WTC11 (cell line): ENCODE measurements at regions not wholly inside any gene's neighbourhood (a gene's known extent, or its start where the extent isn't known, plus 50 kb on each side); places are given as distances from the start of the nearest gene placed in this dataset.

ENCODE experiments used
- CREB1 ChIP-seq: sonication (generic); formaldehyde crosslinking; IDR thresholded peaks from 2 replicates; pipeline ENCODE4 v1.8.0; 2023; ENCODE audit warnings: mild to moderate bottlenecking, missing genetic modification reagents
- CTCF ChIP-seq: fragments of 200-600 bp; IDR thresholded peaks from 2 replicates; pipeline ENCODE4 v1.8.0; 2022; ENCODE audit warnings: antibody characterized with exemption
- E2F4 ChIP-seq: sonication (generic); formaldehyde crosslinking; IDR thresholded peaks from 2 replicates; pipeline ENCODE4 v1.8.1; 2022; ENCODE audit warnings: low read depth, mild to moderate bottlenecking, moderate library complexity, missing genetic modification reagents, borderline replicate concordance
- HMGXB4 ChIP-seq: sonication (generic); formaldehyde crosslinking; IDR thresholded peaks from 2 replicates; pipeline ENCODE4 v1.8.1; 2023; ENCODE audit warnings: mild to moderate bottlenecking, moderate library complexity, missing genetic modification reagents
- JUN ChIP-seq: sonication (generic); formaldehyde crosslinking; IDR thresholded peaks from 2 replicates; pipeline ENCODE4 v1.8.0; 2023; ENCODE audit warnings: mild to moderate bottlenecking, missing genetic modification reagents
- USF2 ChIP-seq: sonication (generic); formaldehyde crosslinking; IDR thresholded peaks from 2 replicates; pipeline ENCODE4 v1.8.1; 2023; ENCODE audit warnings: mild to moderate bottlenecking, missing genetic modification reagents, moderate library complexity
- ZBTB21 ChIP-seq: sonication (generic); formaldehyde crosslinking; IDR thresholded peaks from 2 replicates; pipeline ENCODE4 v1.8.1; 2023; ENCODE audit warnings: mild to moderate bottlenecking, missing genetic modification reagents, borderline replicate concordance
- ZNF416 ChIP-seq: fragments of 250-450 bp; sonication (Bioruptor Pico); IDR thresholded peaks from 2 replicates; pipeline ENCODE4 v1.9.0; 2021; ENCODE audit warnings: mild to moderate bottlenecking, inconsistent platforms

- TF ChIP-seq ZBTB21 (CRISPR knock-in tag) = no peak
- TF ChIP-seq JUN (CRISPR knock-in tag) = no peak
- TF ChIP-seq HMGXB4 = no peak
- no peak for TF ChIP-seq CREB1
- TF ChIP-seq CTCF = no peak
- TF ChIP-seq USF2 (CRISPR knock-in tag) = no peak
- TF ChIP-seq E2F4 = no peak
- no peak for TF ChIP-seq ZNF416 (CRISPR knock-in tag)
These were observed 901.7 kb downstream of the PLOD2 start for GRCh38 chr3:145259166-145259880.
